ENCODE measurements at regions not wholly inside any gene's neighbourhood (a gene's known extent, or its start where the extent isn't known, plus 50 kb on each side); places are given as distances from the start of the nearest gene placed in this dataset.

- H3K9ac ChIP-seq (ENCODE audit: control insufficient read depth, insufficient read depth, low read length) = no peak overlapping the region
- no peaks in the 10 kb centered on the region for H3K79me2 ChIP-seq (ENCODE audit: control insufficient read depth, insufficient read depth, low read length)
- H3K27ac ChIP-seq (ENCODE audit: control insufficient read depth, insufficient read depth) = no peak overlapping the region
- intact Hi-C loops (cut with micrococcal nuclease; ENCODE audit: unreplicated experiment) (no loop called here), in situ Hi-C loops (cut with MboI) (no loop called here)
- ChIA-PET POLR2A (no interaction called here), CTCF (interaction anchor here (1.2 kb wide), 1 partner anchor 331 kb away, joined by 3 read pairs; no protein-coding TSS in a partner anchor), SMC1A (ENCODE audit: uncharacterized antibody, unreplicated experiment) (no interaction called here), RAD21 (ENCODE audit: unreplicated experiment) (no interaction called here)
- no TSS peak for BruUV-seq (replicated peaks)
- H3K9me3 ChIP-seq (replicated peaks; ENCODE audit: control insufficient read depth, insufficient read depth, low read length) = no peaks in the 10 kb centered on the region; the same call in 2 of the 3 replicates
- no peak for DNase-seq (ENCODE audit: low read depth, low spot score)
- TF ChIP-seq EGR1 (IDR thresholded peaks at IDR 0.05; ENCODE audit: borderline replicate concordance in 1 of 2, low read depth in 2 of 2, low read length in 2 of 2) = no peak
- TF ChIP-seq, protein P1, sequence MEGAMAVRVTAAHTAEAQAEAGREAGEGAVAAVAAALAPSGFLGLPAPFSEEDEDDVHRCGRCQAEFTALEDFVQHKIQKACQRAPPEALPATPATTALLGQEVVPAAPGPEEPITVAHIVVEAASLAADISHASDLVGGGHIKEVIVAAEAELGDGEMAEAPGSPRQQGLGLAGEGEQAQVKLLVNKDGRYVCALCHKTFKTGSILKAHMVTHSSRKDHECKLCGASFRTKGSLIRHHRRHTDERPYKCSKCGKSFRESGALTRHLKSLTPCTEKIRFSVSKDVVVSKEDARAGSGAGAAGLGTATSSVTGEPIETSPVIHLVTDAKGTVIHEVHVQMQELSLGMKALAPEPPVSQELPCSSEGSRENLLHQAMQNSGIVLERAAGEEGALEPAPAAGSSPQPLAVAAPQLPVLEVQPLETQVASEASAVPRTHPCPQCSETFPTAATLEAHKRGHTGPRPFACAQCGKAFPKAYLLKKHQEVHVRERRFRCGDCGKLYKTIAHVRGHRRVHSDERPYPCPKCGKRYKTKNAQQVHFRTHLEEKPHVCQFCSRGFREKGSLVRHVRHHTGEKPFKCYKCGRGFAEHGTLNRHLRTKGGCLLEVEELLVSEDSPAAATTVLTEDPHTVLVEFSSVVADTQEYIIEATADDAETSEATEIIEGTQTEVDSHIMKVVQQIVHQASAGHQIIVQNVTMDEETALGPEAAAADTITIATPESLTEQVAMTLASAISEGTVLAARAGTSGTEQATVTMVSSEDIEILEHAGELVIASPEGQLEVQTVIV (IDR thresholded peaks at IDR 0.05; ENCODE audit: borderline replicate concordance, partially characterized antibody) = no peak
- TF ChIP-seq SUZ12 (IDR thresholded peaks at IDR 0.05; ENCODE audit: unreplicated experiment) = no peak
- no peak for TF ChIP-seq TBL1XR1 (IDR thresholded peaks at IDR 0.05; ENCODE audit: low read depth, low read length)
- TF ChIP-seq USF1 (IDR thresholded peaks at IDR 0.05; ENCODE audit: borderline replicate concordance, extremely low read length, insufficient read depth, low read depth, low read length) = no peak
- no peak for TF ChIP-seq BCL11A (IDR thresholded peaks at IDR 0.05; ENCODE audit: low read depth, low read length)
- TF ChIP-seq RUNX3 (IDR thresholded peaks at IDR 0.05; ENCODE audit: low read length) = no peak
- no peak for TF ChIP-seq RELB (IDR thresholded peaks at IDR 0.05; ENCODE audit: low read depth)
- no peak for TF ChIP-seq STAT1 (conservative IDR thresholded peaks at IDR 0.05)
- no peak for TF ChIP-seq ZNF217 (IDR thresholded peaks at IDR 0.05)
- no peak for TF ChIP-seq EP300 (IDR thresholded peaks at IDR 0.05; ENCODE audit: borderline replicate concordance in 1 of 2, control insufficient read depth in 1 of 2, low read depth in 2 of 2, low read length in 2 of 2)
- TF ChIP-seq BACH1 (IDR thresholded peaks at IDR 0.05; ENCODE audit: borderline replicate concordance) = no peak
- H3K4me1 ChIP-seq (ENCODE audit: control insufficient read depth, insufficient read depth, low read length) = no peaks in the 10 kb centered on the region
- H3K4me2 ChIP-seq (ENCODE audit: control insufficient read depth, insufficient read depth) = no peak overlapping the region
- H3K36me3 ChIP-seq (ENCODE audit: control insufficient read depth in 2 of 2, insufficient read depth in 2 of 2, low read length in 1 of 2) = no peaks in the 10 kb centered on the region
- no peak overlapping the region for H2AFZ ChIP-seq (ENCODE audit: control insufficient read depth, low read depth, low read length)
- no peak for ATAC-seq
- FAIRE-seq = no peak
- 0 out of 4 replicates have a peak, but pooled peaks cover 0 to 3% of the 10 kb centered on the region in 2 experiments for H3K27me3 ChIP-seq (replicated peaks in 1 of 2; ENCODE audit: control insufficient read depth in 2 of 2, insufficient read depth in 2 of 2, low read length in 1 of 2)
- H3K4me3 ChIP-seq = no peak overlapping the region
- 47% methylated on average over 3 of the region's 3 CpGs for WGBS (ENCODE audit: insufficient coverage, insufficient replicate concordance, low lambda C conversion rate, missing lambda C conversion rate)
- no peaks in the 10 kb centered on the region for H4K20me1 ChIP-seq (ENCODE audit: control insufficient read depth, insufficient read depth)
Observed at GRCh38 chr2:203636588-203637470, 69.6 kb upstream of the CD28 start.

Data from GM12878 (cell line).